Activated CD8-positive, alpha-beta T cell treated with anti-CD3 and anti-CD28 coated beads, Interleukin-2, amount 10 ng/mL, durations not matched to agents 7 days and 5 days (primary cell): ENCODE measurements at regions not wholly inside any gene's neighbourhood (a gene's known extent, or its start where the extent isn't known, plus 50 kb on each side); places are given as distances from the start of the nearest gene placed in this dataset.
"Not testable (repeated sequence)": the region's sequence is repeated elsewhere in the genome, so short reads cannot be mapped to it uniquely, and the experiment has no call there.

Experiments used
- ATAC-seq: fragments of 150-1000 bp; cut with Tn5 transposase; one replicate; pipeline ENCODE4 v1.10.0; 2021; ENCODE audit warnings: moderate library complexity
- CTCF ChIA-PET: fragments of 350-600 bp; sonication (Branson Sonifier 250); formaldehyde crosslinking; loops from one replicate; lab custom pipeline; 2021; ENCODE audit warnings: antibody characterized with exemption; lab: Charles Lee
- POLR2A ChIA-PET: fragments of 350-600 bp; sonication (Branson Sonifier 250); formaldehyde crosslinking; loops from one replicate; lab custom pipeline; 2021; ENCODE audit warnings: antibody characterized with exemption; lab: Charles Lee
- DNase-seq: peaks from one replicate; pipeline ENCODE4 v3.0.0-alpha.2; 2020
- H3K27ac Mint-ChIP-seq: one replicate; pipeline ENCODE4 v1.8.0; 2021; ENCODE audit warnings: mild to moderate bottlenecking, mixed read lengths
- H3K27me3 Mint-ChIP-seq: one replicate; pipeline ENCODE4 v1.8.0; 2021; ENCODE audit warnings: low read depth, mixed read lengths
- H3K36me3 Mint-ChIP-seq: one replicate; pipeline ENCODE4 v1.8.0; 2021; ENCODE audit warnings: low read depth, mixed read lengths
- H3K4me1 Mint-ChIP-seq: one replicate; pipeline ENCODE4 v1.8.0; 2021; ENCODE audit warnings: low read depth, mixed read lengths
- H3K4me3 Mint-ChIP-seq: one replicate; pipeline ENCODE4 v1.8.0; 2021; ENCODE audit warnings: mild to moderate bottlenecking, mixed read lengths
- H3K9me3 Mint-ChIP-seq: one replicate; pipeline ENCODE4 v1.8.0; 2022; ENCODE audit warnings: mixed read lengths; ENCODE audit not compliant: insufficient read depth

GRCh38 chr17:5971969-5972368 is 98.2 kb upstream of the WSCD1 start:
- Mint-ChIP-seq H3K9me3 (peaks cover 16% of the 10 kb centered on the region), H3K36me3 (no peaks in the 10 kb centered on the region), H3K27ac (no peak overlapping the region), H3K27me3 (peaks cover 3% of the 10 kb centered on the region), H3K4me1 (no peaks in the 10 kb centered on the region), H3K4me3 (no peak overlapping the region)
- no peak for ATAC-seq
- DNase-seq: no peak
- ChIA-PET CTCF (no interaction called here), POLR2A (no interaction called here)

- Mint-ChIP-seq H3K4me1 (no peaks in the 10 kb centered on the region), H3K9me3 (peaks cover 16% of the 10 kb centered on the region), H3K27me3 (no peaks in the 10 kb centered on the region), H3K4me3 (no peak overlapping the region), H3K27ac (no peak overlapping the region), H3K36me3 (no peaks in the 10 kb centered on the region)
- no peak for DNase-seq
- POLR2A ChIA-PET: no interaction called here
- ATAC-seq: no peak
- CTCF ChIA-PET: no interaction called here
These were observed 96.8 kb upstream of the WSCD1 start for GRCh38 chr17:5973410-5973809.

- Mint-ChIP-seq H3K36me3 (no peaks in the 10 kb centered on the region), H3K9me3 (peaks cover 12% of the 10 kb centered on the region), H3K27ac (no peak overlapping the region), H3K4me1 (no peaks in the 10 kb centered on the region), H3K27me3 (no peaks in the 10 kb centered on the region), H3K4me3 (no peak overlapping the region)
- ChIA-PET CTCF (no interaction called here), POLR2A (no interaction called here)
- DNase-seq (no peak), ATAC-seq (no peak)
These were observed 94.5 kb upstream of the WSCD1 start for GRCh38 chr17:5975661-5976060.

GRCh38 chr17:5976251-5976650 is 93.9 kb upstream of the WSCD1 start:
- ATAC-seq: no peak

GRCh38 chr17:5978496-5978895 is 91.7 kb upstream of the WSCD1 start:
- Mint-ChIP-seq H3K4me1 (no peaks in the 10 kb centered on the region), H3K9me3 (peaks cover 7% of the 10 kb centered on the region), H3K27me3 (no peaks in the 10 kb centered on the region), H3K27ac (no peak overlapping the region), H3K4me3 (no peak overlapping the region), H3K36me3 (no peaks in the 10 kb centered on the region)
- ATAC-seq: no peak
- no peak for DNase-seq
- POLR2A ChIA-PET: no interaction called here
- CTCF ChIA-PET: no interaction called here

More at GRCh38 chr17:5976251-5976650, 93.9 kb upstream of the WSCD1 start:
- Mint-ChIP-seq H3K4me1 (no peaks in the 10 kb centered on the region), H3K27ac (no peak overlapping the region), H3K27me3 (no peaks in the 10 kb centered on the region), H3K4me3 (no peak overlapping the region), H3K9me3 (peaks cover 12% of the 10 kb centered on the region), H3K36me3 (no peaks in the 10 kb centered on the region)
- DNase-seq: no peak
- CTCF ChIA-PET: no interaction called here
- POLR2A ChIA-PET: no interaction called here

- no peaks in the 10 kb centered on the region for H3K27me3 Mint-ChIP-seq
- ChIA-PET CTCF (no interaction called here), POLR2A (no interaction called here)
- ATAC-seq: no peak
- H3K9me3 Mint-ChIP-seq: no peaks in the 10 kb centered on the region
- H3K36me3 Mint-ChIP-seq: no peaks in the 10 kb centered on the region
- no peaks in the 10 kb centered on the region for H3K4me1 Mint-ChIP-seq
- DNase-seq: no peak
- H3K27ac Mint-ChIP-seq: no peak overlapping the region
- no peak overlapping the region for H3K4me3 Mint-ChIP-seq
These were observed 89.2 kb upstream of the WSCD1 start for GRCh38 chr17:5980941-5981340.

GRCh38 chr17:5986644-5987043 is 83.5 kb upstream of the WSCD1 start:
- POLR2A ChIA-PET: no interaction called here
- Mint-ChIP-seq H3K27me3 (peaks cover 17% of the 10 kb centered on the region), H3K4me3 (no peak overlapping the region), H3K9me3 (no peaks in the 10 kb centered on the region), H3K27ac (no peak overlapping the region), H3K36me3 (no peaks in the 10 kb centered on the region), H3K4me1 (no peaks in the 10 kb centered on the region)
- no peak for DNase-seq
- CTCF ChIA-PET: no interaction called here
- ATAC-seq: no peak

- POLR2A ChIA-PET: no interaction called here
- CTCF ChIA-PET: no interaction called here
- H3K4me1 Mint-ChIP-seq: no peaks in the 10 kb centered on the region
- H3K36me3 Mint-ChIP-seq: no peaks in the 10 kb centered on the region
- H3K9me3 Mint-ChIP-seq: no peaks in the 10 kb centered on the region
- peaks cover 6% of the 10 kb centered on the region for H3K27me3 Mint-ChIP-seq
- no peak for ATAC-seq
- H3K27ac Mint-ChIP-seq: no peak overlapping the region
- H3K4me3 Mint-ChIP-seq: no peak overlapping the region
- no peak for DNase-seq
These were observed 69.8 kb upstream of the WSCD1 start for GRCh38 chr17:6000426-6000825.

GRCh38 chr17:6003221-6003620 is 67.0 kb upstream of the WSCD1 start:
- ATAC-seq, H3K36me3 Mint-ChIP-seq, CTCF ChIA-PET, H3K27ac Mint-ChIP-seq, H3K9me3 Mint-ChIP-seq, POLR2A ChIA-PET, H3K4me1 Mint-ChIP-seq, DNase-seq, H3K4me3 Mint-ChIP-seq, H3K27me3 Mint-ChIP-seq: not testable (repeated sequence)

GRCh38 chr17:6005939-6006338 is 64.2 kb upstream of the WSCD1 start:
- no peak for DNase-seq
- no peaks in the 10 kb centered on the region for H3K9me3 Mint-ChIP-seq
- ATAC-seq: no peak
- no peaks in the 10 kb centered on the region for H3K4me1 Mint-ChIP-seq
- ChIA-PET POLR2A (no interaction called here), CTCF (no interaction called here)
- no peak overlapping the region for H3K27ac Mint-ChIP-seq
- no peaks in the 10 kb centered on the region for H3K36me3 Mint-ChIP-seq
- H3K27me3 Mint-ChIP-seq: peaks cover 4% of the 10 kb centered on the region
- no peak overlapping the region for H3K4me3 Mint-ChIP-seq

GRCh38 chr17:6011206-6011605 is 59.0 kb upstream of the WSCD1 start:
- Mint-ChIP-seq H3K27me3 (no peaks in the 10 kb centered on the region), H3K27ac (no peak overlapping the region), H3K4me1 (no peaks in the 10 kb centered on the region), H3K4me3 (no peak overlapping the region), H3K9me3 (no peaks in the 10 kb centered on the region), H3K36me3 (no peaks in the 10 kb centered on the region)
- no peak for ATAC-seq
- no peak for DNase-seq
- ChIA-PET CTCF (no interaction called here), POLR2A (no interaction called here)

- CTCF ChIA-PET: no interaction called here
- H3K4me3 Mint-ChIP-seq: no peak overlapping the region
- DNase-seq (no peak), ATAC-seq (no peak)
- H3K9me3 Mint-ChIP-seq: no peaks in the 10 kb centered on the region
- no peaks in the 10 kb centered on the region for H3K36me3 Mint-ChIP-seq
- H3K4me1 Mint-ChIP-seq: no peaks in the 10 kb centered on the region
- POLR2A ChIA-PET: no interaction called here
- H3K27me3 Mint-ChIP-seq: no peaks in the 10 kb centered on the region
- no peak overlapping the region for H3K27ac Mint-ChIP-seq
These were observed 51.4 kb upstream of the WSCD1 start for GRCh38 chr17:6018788-6019187.

- ATAC-seq (no peak), DNase-seq (no peak)
- Mint-ChIP-seq H3K4me1 (no peaks in the 10 kb centered on the region), H3K27ac (no peak overlapping the region), H3K27me3 (no peaks in the 10 kb centered on the region), H3K9me3 (no peaks in the 10 kb centered on the region), H3K4me3 (no peak overlapping the region), H3K36me3 (no peaks in the 10 kb centered on the region)
- ChIA-PET POLR2A (no interaction called here), CTCF (no interaction called here)
These were observed 50.2 kb upstream of the WSCD1 start for GRCh38 chr17:6019959-6020358.
